Esophagus muscularis mucosa (tissue), 4 donors: ENCODE measurements at regions not wholly inside any gene's neighbourhood (a gene's known extent, or its start where the extent isn't known, plus 50 kb on each side); places are given as distances from the start of the nearest gene placed in this dataset.

Experiments
- EP300 ChIP-seq: sonication (generic); formaldehyde crosslinking; IDR thresholded peaks from one replicate; pipeline ENCODE4 v1.6.1; 2017; ENCODE audit warnings: antibody characterized with exemption
- POLR2AphosphoS5 ChIP-seq, 2 donors: sonication (generic); formaldehyde crosslinking; IDR thresholded peaks; one replicate each; pipeline ENCODE4 v1.6.1; 2017; ENCODE audit warnings: antibody characterized with exemption in 2 of 2
- TF ChIP-seq, protein P1 (sequence below), 3 experiments: fragments of 200-600 bp in 2 of 3; fragments of 450-650 bp in 1 of 3; sonication (generic) in 2 of 3; IDR thresholded peaks; one replicate each; pipeline ENCODE4 v1.5.1; 2017 to 2019; ENCODE audit warnings: antibody characterized with exemption in 3 of 3, mild to moderate bottlenecking in 2 of 3, moderate library complexity in 1 of 3

DNA sequence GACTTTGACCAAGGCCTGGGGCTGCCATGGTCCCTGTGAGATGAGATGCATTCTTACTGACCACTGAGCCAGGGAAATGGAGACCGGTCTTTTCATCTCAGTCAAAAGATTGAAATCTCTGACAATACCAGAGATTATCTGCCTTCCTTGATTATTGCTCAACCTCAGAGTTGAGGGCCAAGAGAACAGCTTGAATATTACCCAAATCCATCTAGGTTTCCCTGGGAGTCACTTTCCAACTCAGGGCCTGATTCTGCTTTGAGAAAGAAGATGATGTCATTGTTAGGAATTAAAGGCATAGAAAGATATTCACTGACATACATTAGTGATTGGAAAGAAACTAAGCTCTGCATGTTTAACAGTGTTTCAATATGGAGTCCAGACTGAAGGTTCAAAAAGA lies 515.9 kb upstream of the TBX3 start:
- TF ChIP-seq, protein P1, sequence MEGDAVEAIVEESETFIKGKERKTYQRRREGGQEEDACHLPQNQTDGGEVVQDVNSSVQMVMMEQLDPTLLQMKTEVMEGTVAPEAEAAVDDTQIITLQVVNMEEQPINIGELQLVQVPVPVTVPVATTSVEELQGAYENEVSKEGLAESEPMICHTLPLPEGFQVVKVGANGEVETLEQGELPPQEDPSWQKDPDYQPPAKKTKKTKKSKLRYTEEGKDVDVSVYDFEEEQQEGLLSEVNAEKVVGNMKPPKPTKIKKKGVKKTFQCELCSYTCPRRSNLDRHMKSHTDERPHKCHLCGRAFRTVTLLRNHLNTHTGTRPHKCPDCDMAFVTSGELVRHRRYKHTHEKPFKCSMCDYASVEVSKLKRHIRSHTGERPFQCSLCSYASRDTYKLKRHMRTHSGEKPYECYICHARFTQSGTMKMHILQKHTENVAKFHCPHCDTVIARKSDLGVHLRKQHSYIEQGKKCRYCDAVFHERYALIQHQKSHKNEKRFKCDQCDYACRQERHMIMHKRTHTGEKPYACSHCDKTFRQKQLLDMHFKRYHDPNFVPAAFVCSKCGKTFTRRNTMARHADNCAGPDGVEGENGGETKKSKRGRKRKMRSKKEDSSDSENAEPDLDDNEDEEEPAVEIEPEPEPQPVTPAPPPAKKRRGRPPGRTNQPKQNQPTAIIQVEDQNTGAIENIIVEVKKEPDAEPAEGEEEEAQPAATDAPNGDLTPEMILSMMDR (IDR thresholded peaks at IDR 0.05): no peak
- TF ChIP-seq EP300 (no peak), POLR2AphosphoS5 (IDR thresholded peaks at IDR 0.05) (no peak)
